ENCODE measurements at regions not wholly inside any gene's neighbourhood (a gene's known extent, or its start where the extent isn't known, plus 50 kb on each side); places are given as distances from the start of the nearest gene placed in this dataset.

- H3K4me1 ChIP-seq (ENCODE audit: insufficient read depth, low read length): no peaks in the 10 kb centered on the region
- H3K79me2 ChIP-seq (ENCODE audit: insufficient read depth, low read length): no peaks in the 10 kb centered on the region
- no peak overlapping the region for H2AFZ ChIP-seq (ENCODE audit: low read length)
- no peaks in the 10 kb centered on the region for H4K20me1 ChIP-seq (ENCODE audit: insufficient read depth, low read length)
- H3K4me3 ChIP-seq (ENCODE audit: insufficient read depth, low read length): no peak overlapping the region
- TF ChIP-seq, protein P1, sequence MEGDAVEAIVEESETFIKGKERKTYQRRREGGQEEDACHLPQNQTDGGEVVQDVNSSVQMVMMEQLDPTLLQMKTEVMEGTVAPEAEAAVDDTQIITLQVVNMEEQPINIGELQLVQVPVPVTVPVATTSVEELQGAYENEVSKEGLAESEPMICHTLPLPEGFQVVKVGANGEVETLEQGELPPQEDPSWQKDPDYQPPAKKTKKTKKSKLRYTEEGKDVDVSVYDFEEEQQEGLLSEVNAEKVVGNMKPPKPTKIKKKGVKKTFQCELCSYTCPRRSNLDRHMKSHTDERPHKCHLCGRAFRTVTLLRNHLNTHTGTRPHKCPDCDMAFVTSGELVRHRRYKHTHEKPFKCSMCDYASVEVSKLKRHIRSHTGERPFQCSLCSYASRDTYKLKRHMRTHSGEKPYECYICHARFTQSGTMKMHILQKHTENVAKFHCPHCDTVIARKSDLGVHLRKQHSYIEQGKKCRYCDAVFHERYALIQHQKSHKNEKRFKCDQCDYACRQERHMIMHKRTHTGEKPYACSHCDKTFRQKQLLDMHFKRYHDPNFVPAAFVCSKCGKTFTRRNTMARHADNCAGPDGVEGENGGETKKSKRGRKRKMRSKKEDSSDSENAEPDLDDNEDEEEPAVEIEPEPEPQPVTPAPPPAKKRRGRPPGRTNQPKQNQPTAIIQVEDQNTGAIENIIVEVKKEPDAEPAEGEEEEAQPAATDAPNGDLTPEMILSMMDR (IDR thresholded peaks at IDR 0.05; ENCODE audit: extremely low read depth, low read depth, low read length): no peak
- H3K27me3 ChIP-seq (ENCODE audit: insufficient read depth, low read length): no peaks in the 10 kb centered on the region
- H3K27ac ChIP-seq (ENCODE audit: low read depth, low read length): no peak overlapping the region
- H3K36me3 ChIP-seq (ENCODE audit: insufficient read depth, low read length): no peaks in the 10 kb centered on the region
- H3K9me3 ChIP-seq (ENCODE audit: low read depth, low read length): no peaks in the 10 kb centered on the region
- no peak overlapping the region for H3K4me2 ChIP-seq (ENCODE audit: insufficient read depth, low read length)
- DNase-seq (ENCODE audit: insufficient read length, low spot score, missing footprints): no peak
These were observed 219.0 kb upstream of the SPRY2 start for GRCh38 chr13:80559944-80560343.

DNA sequence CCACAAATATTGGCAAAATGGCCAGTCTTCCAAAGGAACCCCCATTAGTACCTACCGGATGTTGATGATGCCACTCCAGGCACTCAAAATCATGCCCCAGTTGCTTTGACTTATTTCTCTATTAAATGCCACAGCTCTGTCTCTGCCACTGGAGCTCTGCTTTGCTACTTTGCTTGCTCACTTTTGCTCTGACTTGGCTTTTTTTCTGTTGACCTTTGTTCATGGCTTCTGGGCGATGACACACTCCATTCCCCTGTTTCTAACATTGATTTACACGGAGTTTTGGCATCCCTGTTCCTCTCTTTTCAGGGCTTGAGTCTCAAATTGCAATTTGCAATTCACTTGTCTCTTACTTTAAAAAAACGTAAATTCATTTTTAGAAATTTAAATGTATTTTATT lies 217.1 kb upstream of the SPRY2 start:
- no peak for DNase-seq (ENCODE audit: insufficient read length, low spot score, missing footprints)
- Histone ChIP-seq H3K4me3 (ENCODE audit: insufficient read depth, low read length) (no peak overlapping the region), H3K27ac (ENCODE audit: low read depth, low read length) (no peak overlapping the region), H2AFZ (ENCODE audit: low read length) (no peak overlapping the region), H3K36me3 (ENCODE audit: insufficient read depth, low read length) (no peaks in the 10 kb centered on the region), H3K79me2 (ENCODE audit: insufficient read depth, low read length) (no peaks in the 10 kb centered on the region), H3K27me3 (ENCODE audit: insufficient read depth, low read length) (no peaks in the 10 kb centered on the region), H3K9me3 (ENCODE audit: low read depth, low read length) (no peaks in the 10 kb centered on the region), H3K4me2 (ENCODE audit: insufficient read depth, low read length) (no peak overlapping the region), H3K4me1 (ENCODE audit: insufficient read depth, low read length) (no peaks in the 10 kb centered on the region), H4K20me1 (ENCODE audit: insufficient read depth, low read length) (no peaks in the 10 kb centered on the region)
- TF ChIP-seq, protein P1 (IDR thresholded peaks at IDR 0.05; ENCODE audit: extremely low read depth, low read depth, low read length): no peak

DNA sequence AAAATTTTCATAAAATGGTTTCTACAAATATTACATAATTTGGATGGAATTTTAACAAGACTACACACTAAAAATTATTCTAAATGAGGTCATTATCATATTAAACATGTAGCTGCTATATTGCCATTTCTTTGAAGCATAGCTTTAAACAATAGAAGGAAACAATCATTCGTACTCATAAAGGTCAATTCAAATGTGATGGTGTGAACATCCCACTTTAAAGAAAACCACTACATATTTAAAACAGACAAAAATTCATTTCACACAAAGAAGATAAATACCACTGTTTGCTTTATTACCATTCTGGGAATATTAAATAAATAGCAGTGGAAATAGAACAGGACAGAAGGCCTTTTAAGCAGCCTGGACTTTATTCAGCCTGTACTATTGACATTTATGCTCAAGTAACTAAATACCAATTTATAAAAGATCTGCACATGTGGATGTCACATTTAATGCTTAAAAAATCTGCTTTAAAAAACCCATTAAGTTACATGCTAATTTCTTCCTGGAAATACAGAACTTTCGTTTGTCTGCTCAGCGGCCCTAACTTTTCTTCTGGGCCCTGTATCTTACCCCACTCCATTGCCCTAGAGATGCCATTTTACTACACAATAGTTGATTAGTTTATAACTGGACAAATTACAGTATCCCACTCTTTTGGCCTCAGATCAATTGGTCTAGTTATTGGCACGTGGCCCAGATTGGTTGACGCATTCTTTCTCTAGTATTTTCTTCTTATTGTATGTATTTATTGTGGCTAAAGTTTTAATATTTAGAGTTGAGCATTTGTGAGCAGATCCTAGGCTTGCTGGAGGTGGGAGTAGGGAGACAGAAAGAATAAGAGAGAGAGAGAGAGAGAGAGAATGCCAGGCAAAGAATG lies 215.1 kb upstream of the SPRY2 start:
- Histone ChIP-seq H4K20me1 (ENCODE audit: insufficient read depth, low read length) (no peaks in the 10 kb centered on the region), H3K4me3 (ENCODE audit: insufficient read depth, low read length) (no peak overlapping the region), H3K27ac (ENCODE audit: low read depth, low read length) (no peak overlapping the region), H2AFZ (ENCODE audit: low read length) (no peak overlapping the region), H3K4me1 (ENCODE audit: insufficient read depth, low read length) (no peaks in the 10 kb centered on the region), H3K27me3 (ENCODE audit: insufficient read depth, low read length) (no peaks in the 10 kb centered on the region), H3K9me3 (ENCODE audit: low read depth, low read length) (no peaks in the 10 kb centered on the region), H3K4me2 (ENCODE audit: insufficient read depth, low read length) (no peak overlapping the region), H3K79me2 (ENCODE audit: insufficient read depth, low read length) (no peaks in the 10 kb centered on the region), H3K36me3 (ENCODE audit: insufficient read depth, low read length) (no peaks in the 10 kb centered on the region)
- TF ChIP-seq, protein P1 (IDR thresholded peaks at IDR 0.05; ENCODE audit: extremely low read depth, low read depth, low read length): no peak
- no peak for DNase-seq (ENCODE audit: insufficient read length, low spot score, missing footprints)

DNA sequence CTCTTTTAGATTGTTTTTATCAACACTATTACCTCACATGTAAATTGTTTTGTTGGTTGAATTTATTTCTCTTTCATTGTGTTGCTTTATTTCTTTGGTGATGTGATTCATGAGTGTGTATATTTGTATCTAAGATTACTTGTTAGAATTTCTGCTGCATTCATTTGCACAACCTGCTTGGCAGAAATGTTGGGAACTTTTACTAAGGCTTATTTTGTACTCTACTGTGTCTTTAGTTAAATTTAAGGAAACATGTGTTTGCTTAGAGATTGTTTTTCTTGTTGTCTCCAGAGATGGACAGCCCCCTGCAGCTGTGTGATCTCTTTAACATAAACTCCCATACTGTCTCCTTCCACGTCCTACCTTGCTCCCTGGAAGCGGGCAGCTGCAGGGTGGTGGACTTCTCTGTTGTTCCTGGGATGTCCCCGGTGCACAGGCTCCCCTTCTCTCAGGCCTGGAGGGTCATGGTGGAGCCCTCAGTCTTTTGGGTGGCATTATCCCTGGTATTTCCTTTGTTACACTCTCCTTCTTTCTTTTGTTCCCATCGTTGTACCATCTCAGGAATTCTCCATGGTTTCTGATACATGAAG lies 212.0 kb upstream of the SPRY2 start:
- no peak overlapping the region for H3K4me3 ChIP-seq (ENCODE audit: insufficient read depth, low read length)
- H4K20me1 ChIP-seq (ENCODE audit: insufficient read depth, low read length): no peaks in the 10 kb centered on the region
- TF ChIP-seq, protein P1 (IDR thresholded peaks at IDR 0.05; ENCODE audit: extremely low read depth, low read depth, low read length): no peak

More for the DNA sequence above, 212.0 kb upstream of the SPRY2 start:
- Histone ChIP-seq H2AFZ (ENCODE audit: low read length) (no peak overlapping the region), H3K27ac (ENCODE audit: low read depth, low read length) (no peak overlapping the region), H3K9me3 (ENCODE audit: low read depth, low read length) (no peaks in the 10 kb centered on the region), H3K36me3 (ENCODE audit: insufficient read depth, low read length) (no peaks in the 10 kb centered on the region), H3K27me3 (ENCODE audit: insufficient read depth, low read length) (no peaks in the 10 kb centered on the region), H3K79me2 (ENCODE audit: insufficient read depth, low read length) (no peaks in the 10 kb centered on the region), H3K4me2 (ENCODE audit: insufficient read depth, low read length) (no peak overlapping the region), H3K4me1 (ENCODE audit: insufficient read depth, low read length) (no peaks in the 10 kb centered on the region)
- no peak for DNase-seq (ENCODE audit: insufficient read length, low spot score, missing footprints)

Data from osteoblast (primary cell).